OCI-LY7 (cell line): ENCODE measurements at regions not wholly inside any gene's neighbourhood (a gene's known extent, or its start where the extent isn't known, plus 50 kb on each side); places are given as distances from the start of the nearest gene placed in this dataset.

ENCODE experiments used
- CTCF ChIP-seq: fragments of 200-600 bp; sonication (generic); conservative IDR thresholded peaks from 2 replicates; pipeline ENCODE4 v1.5.1; 2014; ENCODE audit warnings: mild to moderate bottlenecking, antibody characterized with exemption, low read length, moderate library complexity, mixed read lengths
- EZH2phosphoT487 ChIP-seq: fragments of 200-600 bp; sonication (generic); IDR thresholded peaks from 2 replicates; pipeline ENCODE4 v1.6.1; 2018; ENCODE audit warnings: low read depth, borderline replicate concordance, mild to moderate bottlenecking, mixed run types, antibody characterized with exemption, low read length, moderate library complexity, mixed read lengths

GRCh38 chr7:68724965-68725364 is 873.3 kb upstream of the AUTS2 start:
- no peak for TF ChIP-seq CTCF
- no peak for TF ChIP-seq EZH2phosphoT487
